Central memory CD8-positive, alpha-beta T cell (primary cell): ENCODE measurements at regions not wholly inside any gene's neighbourhood (a gene's known extent, or its start where the extent isn't known, plus 50 kb on each side); places are given as distances from the start of the nearest gene placed in this dataset.

Experiments
- ATAC-seq: fragments of 150-1000 bp; cut with Tn5 transposase; replicated peaks from 2 replicates; pipeline ENCODE4 v1.10.0; 2022; ENCODE audit warnings: mild to moderate bottlenecking, moderate FRiP score, moderate number of reproducible peaks; ENCODE audit not compliant: poor library complexity, severe bottlenecking; ENCODE audit errors: extremely low read depth
- DNase-seq, 2 donors: peaks; one replicate each; pipeline ENCODE4 v3.0.0; 2021; ENCODE audit warnings: low spot score in 2 of 2
- H3K27ac Mint-ChIP-seq: one replicate; pipeline ENCODE4 v1.8.0; 2022; ENCODE audit warnings: low read depth, mild to moderate bottlenecking, moderate library complexity, mixed read lengths
- H3K27me3 Mint-ChIP-seq: one replicate; pipeline ENCODE4 v1.8.0; 2022; ENCODE audit warnings: mixed read lengths
- H3K36me3 Mint-ChIP-seq: one replicate; pipeline ENCODE4 v1.8.0; 2022; ENCODE audit warnings: mild to moderate bottlenecking, moderate library complexity, mixed read lengths; ENCODE audit not compliant: insufficient read depth
- H3K4me1 Mint-ChIP-seq: one replicate; pipeline ENCODE4 v1.8.0; 2022; ENCODE audit warnings: mixed read lengths
- H3K4me3 Mint-ChIP-seq: one replicate; pipeline ENCODE4 v1.8.0; 2022; ENCODE audit warnings: mild to moderate bottlenecking, moderate library complexity, mixed read lengths
- H3K9me3 Mint-ChIP-seq: one replicate; pipeline ENCODE4 v1.8.0; 2022; ENCODE audit warnings: mixed read lengths

DNA sequence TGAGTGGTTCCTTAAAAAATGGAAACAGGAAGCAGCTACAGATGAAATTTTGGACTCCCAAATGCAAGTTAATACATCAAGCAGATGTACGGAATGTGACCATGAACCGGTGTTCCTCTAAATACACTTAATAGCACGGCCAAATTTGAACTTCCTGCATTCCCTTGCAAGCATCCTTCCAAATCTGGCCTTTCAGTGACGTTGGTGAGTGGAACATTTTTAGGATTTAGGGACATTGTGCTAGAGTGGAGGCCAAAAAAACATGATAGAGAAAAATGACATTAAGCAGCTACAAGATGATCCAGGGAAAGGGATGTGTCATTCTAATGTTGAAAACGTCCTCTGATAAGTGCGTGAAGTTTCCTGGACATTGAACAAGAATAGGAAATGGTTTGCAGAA is 62.1 kb downstream of the CTAGE1 start:
- no peak overlapping the region for H3K27ac Mint-ChIP-seq
- ATAC-seq (no peak), DNase-seq (no peak)
- no peaks in the 10 kb centered on the region for H3K27me3 Mint-ChIP-seq
- no peaks in the 10 kb centered on the region for H3K9me3 Mint-ChIP-seq
- H3K4me3 Mint-ChIP-seq, result no peak overlapping the region
- H3K4me1 Mint-ChIP-seq, result peaks cover 5% of the 10 kb centered on the region
- no peaks in the 10 kb centered on the region for H3K36me3 Mint-ChIP-seq

GRCh38 chr18:22355069-22355468 is 62.6 kb downstream of the CTAGE1 start:
- ATAC-seq, result no peak
- DNase-seq, result no peak
- Mint-ChIP-seq H3K27ac (no peak overlapping the region), H3K4me3 (no peak overlapping the region), H3K36me3 (no peaks in the 10 kb centered on the region), H3K27me3 (no peaks in the 10 kb centered on the region), H3K4me1 (peaks cover 5% of the 10 kb centered on the region), H3K9me3 (no peaks in the 10 kb centered on the region)

- Mint-ChIP-seq H3K27me3 (no peaks in the 10 kb centered on the region), H3K36me3 (peaks cover 11% of the 10 kb centered on the region), H3K9me3 (no peaks in the 10 kb centered on the region), H3K4me1 (peaks cover 47% of the 10 kb centered on the region), H3K4me3 (peak overlapping the region; percentile 89), H3K27ac (peak overlapping the region; percentile 99)
- DNase-seq (no peak), ATAC-seq (no peak)
Measured at GRCh38 chr18:22349966-22350365, 67.7 kb downstream of the CTAGE1 start.

GRCh38 chr18:22349317-22349898 is 68.3 kb downstream of the CTAGE1 start:
- Mint-ChIP-seq H3K9me3 (no peaks in the 10 kb centered on the region), H3K4me1 (peaks cover 51% of the 10 kb centered on the region), H3K36me3 (peaks cover 11% of the 10 kb centered on the region), H3K4me3 (peak overlapping the region; percentile 89), H3K27me3 (no peaks in the 10 kb centered on the region), H3K27ac (peak overlapping the region; percentile 99)
- ATAC-seq (no peak), DNase-seq (no peak)

DNA sequence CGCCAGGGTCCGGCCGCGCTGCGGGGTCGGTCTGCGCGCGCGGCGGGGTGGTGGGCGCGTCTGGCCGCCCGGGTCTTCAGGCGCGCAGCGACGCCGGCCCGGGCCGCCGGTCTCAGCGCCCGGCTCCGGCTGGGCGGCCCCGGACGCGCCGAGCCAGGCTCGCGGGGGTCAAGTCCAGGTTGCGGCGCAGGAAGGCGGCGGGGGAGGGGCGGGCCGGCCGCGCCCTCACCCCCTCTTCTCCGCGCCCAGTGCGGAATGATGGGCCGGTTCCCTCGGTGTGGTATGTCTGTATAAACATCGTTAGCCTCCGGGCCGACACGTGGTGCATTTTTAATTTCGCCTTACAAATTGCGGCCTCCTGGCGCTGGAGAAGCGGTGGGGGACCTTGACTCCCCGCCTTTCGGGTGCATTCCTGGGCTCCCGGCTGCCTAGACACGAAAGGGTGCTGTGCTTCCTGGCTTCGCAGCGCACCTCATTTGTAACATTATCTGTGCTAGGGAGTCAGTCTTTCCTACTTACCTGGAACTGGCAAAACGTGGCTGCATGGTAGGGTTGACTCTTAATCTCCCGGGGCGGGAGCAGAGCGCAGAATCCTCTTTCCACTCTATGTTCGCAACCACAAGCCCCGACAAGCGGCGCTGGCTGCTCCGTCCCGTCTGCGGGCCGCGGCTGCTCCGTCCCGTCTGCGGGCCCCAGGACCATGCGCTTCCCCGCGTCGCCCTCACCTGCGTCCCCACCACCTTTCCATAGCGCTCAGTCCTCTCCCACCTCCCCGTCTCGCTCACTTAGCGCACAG is 69.0 kb downstream of the CTAGE1 start:
- no peak for DNase-seq
- H3K36me3 Mint-ChIP-seq, result peaks cover 11% of the 10 kb centered on the region
- ATAC-seq, result no peak
- no peaks in the 10 kb centered on the region for H3K27me3 Mint-ChIP-seq
- H3K4me1 Mint-ChIP-seq, result peaks cover 58% of the 10 kb centered on the region
- H3K4me3 Mint-ChIP-seq, result peak overlapping the region; percentile 89
- peak overlapping the region; percentile 99 for H3K27ac Mint-ChIP-seq
- no peaks in the 10 kb centered on the region for H3K9me3 Mint-ChIP-seq

DNA sequence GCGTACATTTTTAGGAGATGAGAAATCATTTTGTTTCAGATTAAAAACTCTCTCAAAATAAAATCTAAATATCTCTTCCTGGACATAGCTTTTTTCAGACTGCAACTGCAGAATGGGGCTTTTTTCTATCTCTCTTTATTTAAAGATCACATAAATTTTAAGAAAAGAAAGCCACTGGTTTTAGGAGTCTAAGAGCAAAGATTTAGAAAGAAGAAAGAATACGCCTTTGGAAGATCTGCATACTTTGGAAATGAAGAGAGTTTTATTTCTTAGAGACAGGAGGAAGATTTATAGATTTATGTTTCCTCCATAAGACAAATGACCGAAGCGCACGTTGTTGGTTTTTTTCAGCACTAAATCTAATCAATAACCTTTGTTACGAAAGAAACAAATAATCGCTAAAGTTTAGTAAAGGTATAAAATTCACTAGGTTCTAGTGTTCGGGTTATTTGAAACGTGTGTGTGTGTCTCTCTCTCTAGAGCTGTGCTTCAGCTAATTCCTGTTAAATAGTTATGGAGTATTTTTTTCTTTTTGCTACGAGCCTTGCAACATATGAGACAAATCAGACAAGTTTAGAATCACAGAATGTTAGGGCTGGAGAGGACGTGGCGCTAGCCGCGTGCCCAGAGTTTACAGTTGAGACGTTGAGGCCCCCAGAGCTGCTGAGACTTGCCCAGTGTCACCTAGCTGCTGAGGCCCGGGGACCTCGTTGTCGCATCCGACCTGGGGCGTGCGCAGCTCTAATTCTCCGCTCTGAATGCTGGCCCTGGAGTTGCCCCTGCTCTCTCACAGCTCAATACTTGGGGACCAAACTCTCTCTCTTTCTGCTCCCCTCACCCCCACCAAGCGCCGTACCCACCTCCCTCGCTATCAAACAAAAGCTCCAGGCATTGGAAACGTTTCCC is 69.9 kb downstream of the CTAGE1 start:
- Mint-ChIP-seq H3K27ac (peak overlapping the region; percentile 99), H3K27me3 (no peaks in the 10 kb centered on the region), H3K36me3 (peaks cover 11% of the 10 kb centered on the region), H3K4me1 (peaks cover 65% of the 10 kb centered on the region), H3K4me3 (peak overlapping the region; percentile 89), H3K9me3 (no peaks in the 10 kb centered on the region)
- ATAC-seq, result peak; percentile 17
- DNase-seq, result peak in 1 of 2 donors; percentile 31

- Mint-ChIP-seq H3K27ac (peak overlapping the region; percentile 99), H3K4me3 (peak overlapping the region; percentile 89), H3K36me3 (peaks cover 13% of the 10 kb centered on the region), H3K27me3 (no peaks in the 10 kb centered on the region), H3K4me1 (peaks cover 73% of the 10 kb centered on the region), H3K9me3 (no peaks in the 10 kb centered on the region)
- DNase-seq, result no peak
- ATAC-seq, result no peak
Measured at GRCh38 chr18:22346953-22347605, 70.6 kb downstream of the CTAGE1 start.

- Mint-ChIP-seq H3K36me3 (peaks cover 13% of the 10 kb centered on the region), H3K9me3 (no peaks in the 10 kb centered on the region), H3K4me1 (peaks cover 79% of the 10 kb centered on the region), H3K27me3 (no peaks in the 10 kb centered on the region), H3K27ac (peak overlapping the region; percentile 99), H3K4me3 (peak overlapping the region; percentile 89)
- ATAC-seq, result peak; percentile 8
- no peak for DNase-seq
Measured at GRCh38 chr18:22346401-22346952, 71.2 kb downstream of the CTAGE1 start.

DNA sequence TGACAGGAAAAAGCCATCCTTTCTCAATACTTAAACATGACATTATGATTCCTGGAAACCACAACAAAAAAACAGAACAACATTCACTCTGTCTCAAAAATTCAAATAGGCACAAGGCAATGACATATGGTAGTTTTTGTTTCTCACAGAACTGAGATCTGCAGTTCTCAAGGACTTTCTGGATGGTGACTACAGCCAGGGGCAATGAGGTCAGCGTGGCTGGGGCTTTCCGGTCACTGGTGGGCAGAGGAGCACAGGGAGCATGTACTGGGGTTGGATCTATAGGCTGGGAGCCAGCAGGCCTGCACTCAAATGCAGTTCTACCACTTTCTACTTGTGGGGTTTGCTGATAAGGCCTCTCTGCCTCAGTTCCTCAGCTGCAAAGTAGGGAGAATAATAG is 72.0 kb downstream of the CTAGE1 start:
- no peak for DNase-seq
- H3K27ac Mint-ChIP-seq, result peak overlapping the region; percentile 99

DNA sequence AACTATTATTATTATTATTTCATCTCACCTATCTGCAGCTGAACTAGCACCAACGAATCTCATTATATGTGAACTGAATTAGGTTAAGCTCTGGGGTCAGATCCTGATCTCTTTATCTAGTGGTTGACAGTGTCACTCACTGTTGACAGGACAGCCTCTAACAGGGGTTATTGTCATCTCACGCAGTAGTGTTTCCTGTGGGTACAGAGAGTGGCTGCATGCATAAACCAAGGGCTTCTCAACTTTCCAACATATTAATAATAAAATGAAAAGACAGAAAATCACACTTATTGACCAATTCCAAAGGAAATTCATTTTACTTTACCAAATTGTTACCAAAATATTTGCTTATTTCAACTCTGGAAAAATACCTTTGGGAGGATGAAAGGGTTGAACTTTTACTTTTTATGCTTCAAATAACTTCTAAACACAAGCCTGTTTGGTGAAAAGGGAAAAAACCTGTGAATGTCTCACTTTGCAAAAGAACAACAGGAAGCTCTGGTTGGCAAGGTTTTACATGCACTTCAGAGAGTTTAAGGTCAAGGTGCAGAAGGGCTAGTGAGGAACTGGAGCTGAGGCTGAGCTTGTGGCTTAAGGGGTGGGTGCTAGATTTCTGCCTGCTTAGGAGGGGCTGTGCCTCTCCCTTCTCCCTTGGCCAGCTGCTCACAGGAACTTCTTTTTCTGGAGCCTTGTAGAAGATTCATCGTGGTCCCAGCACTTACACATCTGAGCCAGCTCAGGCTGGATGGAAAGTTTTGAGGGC is 72.6 kb downstream of the CTAGE1 start:
- H3K27me3 Mint-ChIP-seq, result no peaks in the 10 kb centered on the region
- DNase-seq, result peak in 1 of 2 donors; percentile 61
- H3K27ac Mint-ChIP-seq, result peak overlapping the region; percentile 99
- no peaks in the 10 kb centered on the region for H3K9me3 Mint-ChIP-seq
- peaks cover 13% of the 10 kb centered on the region for H3K36me3 Mint-ChIP-seq
- H3K4me3 Mint-ChIP-seq, result peak overlapping the region; percentile 89
- peak; percentile 80 for ATAC-seq
- peaks cover 87% of the 10 kb centered on the region for H3K4me1 Mint-ChIP-seq

More for the DNA sequence above, 72.0 kb downstream of the CTAGE1 start:
- no peaks in the 10 kb centered on the region for H3K9me3 Mint-ChIP-seq
- peaks cover 13% of the 10 kb centered on the region for H3K36me3 Mint-ChIP-seq
- H3K27me3 Mint-ChIP-seq, result no peaks in the 10 kb centered on the region
- peaks cover 86% of the 10 kb centered on the region for H3K4me1 Mint-ChIP-seq
- peak overlapping the region; percentile 89 for H3K4me3 Mint-ChIP-seq
- ATAC-seq, result no peak

- Mint-ChIP-seq H3K4me3 (peak overlapping the region; percentile 89), H3K9me3 (no peaks in the 10 kb centered on the region), H3K27me3 (no peaks in the 10 kb centered on the region), H3K27ac (peak overlapping the region; percentile 99), H3K4me1 (peaks cover 81% of the 10 kb centered on the region), H3K36me3 (peaks cover 13% of the 10 kb centered on the region)
- ATAC-seq, result no peak
- no peak for DNase-seq
Measured at GRCh38 chr18:22344445-22344844, 73.3 kb downstream of the CTAGE1 start.
